Esophagus muscularis mucosa (tissue), 4 donors: ENCODE measurements at regions not wholly inside any gene's neighbourhood (a gene's known extent, or its start where the extent isn't known, plus 50 kb on each side); places are given as distances from the start of the nearest gene placed in this dataset.

ENCODE experiments used
- DNase-seq: peaks from one replicate; pipeline ENCODE4 v3.0.0-alpha.2; 2017; ENCODE audit errors: extremely low spot score
- H3K27ac ChIP-seq, 4 donors: fragments of 200-600 bp; sonication (generic); replicated peaks in 1 of 4; 1 replicate in 3 of 4; 2 replicates in 1 of 4; pipeline ENCODE4 v1.5.1; 2016 to 2019; ENCODE audit warnings: mild to moderate bottlenecking in 1 of 4
- H3K27me3 ChIP-seq, 4 donors: fragments of 200-600 bp; sonication (generic); one replicate each; pipeline versions ENCODE4 v1.5.1 to v1.6.0; 2016 to 2019
- H3K36me3 ChIP-seq, 4 donors: fragments of 200-600 bp; sonication (generic); one replicate each; pipeline ENCODE4 v1.5.1; 2016 to 2019
- H3K4me1 ChIP-seq, 4 donors: fragments of 200-600 bp; sonication (generic); one replicate each; pipeline ENCODE4 v1.5.1; 2016 to 2019
- H3K4me3 ChIP-seq, 4 donors: fragments of 200-600 bp; sonication (generic); 1 replicate in 2 of 4; 2 replicates in 2 of 4; pipeline ENCODE4 v1.5.1; 2016 to 2019; ENCODE audit warnings: mild to moderate bottlenecking in 4 of 4, moderate library complexity in 1 of 4
- H3K9me3 ChIP-seq, 4 donors: fragments of 200-600 bp; sonication (generic); 1 replicate in 3 of 4; 2 replicates in 1 of 4; pipeline ENCODE4 v1.5.1; 2016 to 2019
- CTCF ChIP-seq, 3 experiments: fragments of 200-600 bp in 2 of 3; fragments of 450-650 bp in 1 of 3; sonication (generic) in 2 of 3; IDR thresholded peaks; one replicate each; pipeline ENCODE4 v1.5.1; 2017 to 2019; ENCODE audit warnings: antibody characterized with exemption in 3 of 3, mild to moderate bottlenecking in 2 of 3, moderate library complexity in 1 of 3
- EP300 ChIP-seq: sonication (generic); formaldehyde crosslinking; IDR thresholded peaks from one replicate; pipeline ENCODE4 v1.6.1; 2017; ENCODE audit warnings: antibody characterized with exemption
- POLR2A ChIP-seq: fragments of 450-650 bp; IDR thresholded peaks from one replicate; pipeline ENCODE4 v1.6.1; 2017; ENCODE audit warnings: antibody characterized with exemption, moderate library complexity, mild to moderate bottlenecking, low read depth
- POLR2AphosphoS5 ChIP-seq, 2 donors: sonication (generic); formaldehyde crosslinking; IDR thresholded peaks; one replicate each; pipeline ENCODE4 v1.6.1; 2017; ENCODE audit warnings: antibody characterized with exemption in 2 of 2
- WGBS: methylation state at CpG from one replicate; pipeline ENCODE4 v1.1.5; 2018; 5-methylcytosine and 5-hydroxymethylcytosine counted together
- intact Hi-C: fragments of 100-400 bp; cut with DNase I; formaldehyde crosslinking; loops from one replicate; pipeline ENCODE4 v1.15.1; 2023

GRCh38 chr1:238161955-238162354, 271.2 kb upstream of the ZP4 start:
- no peak for TF ChIP-seq POLR2A
- TF ChIP-seq EP300 = no peak
- no peak for TF ChIP-seq POLR2AphosphoS5 (IDR thresholded peaks at IDR 0.05)
- no peak for TF ChIP-seq CTCF (IDR thresholded peaks at IDR 0.05)
- intact Hi-C loops = no loop called here
- H3K27ac ChIP-seq = no peak overlapping the region
- peaks cover 0 to 19% (median 7%) of the 10 kb centered on the region in 4 donors for H3K9me3 ChIP-seq
- H3K27me3 ChIP-seq = no peaks in the 10 kb centered on the region
- no peaks in the 10 kb centered on the region for H3K36me3 ChIP-seq
- H3K4me1 ChIP-seq = no peaks in the 10 kb centered on the region
- DNase-seq = no peak
- no peak overlapping the region for H3K4me3 ChIP-seq

GRCh38 chr1:238153939-238154338, 263.2 kb upstream of the ZP4 start:
- Histone ChIP-seq H3K9me3 (no peaks in the 10 kb centered on the region), H3K27ac (no peak overlapping the region), H3K4me1 (no peaks in the 10 kb centered on the region), H3K27me3 (no peaks in the 10 kb centered on the region), H3K4me3 (no peak overlapping the region), H3K36me3 (no peaks in the 10 kb centered on the region)
- peak; percentile 55 for DNase-seq
- TF ChIP-seq POLR2AphosphoS5 (IDR thresholded peaks at IDR 0.05) (no peak), CTCF (IDR thresholded peaks at IDR 0.05) (no peak), EP300 (no peak), POLR2A (no peak)
- intact Hi-C loops = no loop called here
- 57% methylated on average over 3 of the region's 3 CpGs for WGBS

GRCh38 chr1:238153253-238153652, 262.5 kb upstream of the ZP4 start:
- no peak overlapping the region for H3K4me3 ChIP-seq
- H3K36me3 ChIP-seq = no peaks in the 10 kb centered on the region
- H3K27ac ChIP-seq = no peak overlapping the region
- intact Hi-C loops = no loop called here
- no peaks in the 10 kb centered on the region for H3K4me1 ChIP-seq
- DNase-seq = peak; percentile 14
- TF ChIP-seq POLR2AphosphoS5 (IDR thresholded peaks at IDR 0.05) (no peak), EP300 (no peak), CTCF (IDR thresholded peaks at IDR 0.05) (no peak), POLR2A (no peak)
- no peaks in the 10 kb centered on the region for H3K27me3 ChIP-seq
- 85% methylated on average over 2 of the region's 2 CpGs for WGBS
- H3K9me3 ChIP-seq = no peaks in the 10 kb centered on the region

- Histone ChIP-seq H3K4me3 (no peak overlapping the region), H3K9me3 (no peaks in the 10 kb centered on the region), H3K36me3 (no peaks in the 10 kb centered on the region), H3K27ac (no peak overlapping the region), H3K4me1 (no peaks in the 10 kb centered on the region), H3K27me3 (no peaks in the 10 kb centered on the region)
- DNase-seq = no peak
- WGBS = 92% methylated on average over 2 of the region's 2 CpGs
- intact Hi-C loops = no loop called here
- TF ChIP-seq POLR2AphosphoS5 (IDR thresholded peaks at IDR 0.05) (no peak), CTCF (IDR thresholded peaks at IDR 0.05) (no peak), POLR2A (no peak)
These were observed 261.4 kb upstream of the ZP4 start for GRCh38 chr1:238152119-238152518.

- no peak overlapping the region for H3K27ac ChIP-seq
These were observed 252.3 kb upstream of the ZP4 start for GRCh38 chr1:238143038-238143437.

More at GRCh38 chr1:238143038-238143437, 252.3 kb upstream of the ZP4 start:
- H3K27me3 ChIP-seq = no peaks in the 10 kb centered on the region
- H3K4me3 ChIP-seq = no peak overlapping the region
- 80% methylated on average over 3 of the region's 3 CpGs for WGBS
- TF ChIP-seq POLR2A = no peak
- TF ChIP-seq EP300 = no peak
- no peak for TF ChIP-seq CTCF (IDR thresholded peaks at IDR 0.05)
- TF ChIP-seq POLR2AphosphoS5 (IDR thresholded peaks at IDR 0.05) = no peak
- H3K4me1 ChIP-seq = no peaks in the 10 kb centered on the region
- DNase-seq = no peak
- no peaks in the 10 kb centered on the region for H3K9me3 ChIP-seq
- intact Hi-C loops = no loop called here
- H3K36me3 ChIP-seq = no peaks in the 10 kb centered on the region
